Stimulated activated memory B cell treated with anti-CD40 and anti-IgM and Interleukin-4, amounts not matched to agents 10 μg/mL and 1 μg/mL and 100 μg/mL, for 72 hours (primary cell): ENCODE measurements at regions not wholly inside any gene's neighbourhood (a gene's known extent, or its start where the extent isn't known, plus 50 kb on each side); places are given as distances from the start of the nearest gene placed in this dataset.
"Not testable (repeated sequence)": the region's sequence is repeated elsewhere in the genome, so short reads cannot be mapped to it uniquely, and the experiment has no call there.

Experiments used
- ATAC-seq: fragments of 150-1000 bp; cut with Tn5 transposase; 2 replicates; pipeline ENCODE4 v1.10.0; 2021
- H3K27ac Mint-ChIP-seq: one replicate; pipeline ENCODE4 v1.8.0; 2022; ENCODE audit warnings: mild to moderate bottlenecking, mixed read lengths
- H3K27me3 Mint-ChIP-seq: one replicate; pipeline ENCODE4 v1.8.0; 2022; ENCODE audit warnings: mixed read lengths
- H3K36me3 Mint-ChIP-seq: one replicate; pipeline ENCODE4 v1.8.0; 2022; ENCODE audit warnings: mixed read lengths
- H3K4me1 Mint-ChIP-seq: one replicate; pipeline ENCODE4 v1.8.0; 2022; ENCODE audit warnings: mixed read lengths
- H3K4me3 Mint-ChIP-seq: one replicate; pipeline ENCODE4 v1.8.0; 2022; ENCODE audit warnings: mild to moderate bottlenecking, moderate library complexity, mixed read lengths
- H3K9me3 Mint-ChIP-seq: one replicate; pipeline ENCODE4 v1.8.0; 2022; ENCODE audit warnings: mixed read lengths

GRCh38 chr20:60785785-60786184 is 466.3 kb upstream of the CDH4 start:
- Mint-ChIP-seq H3K4me3 (no peak overlapping the region), H3K36me3 (no peaks in the 10 kb centered on the region), H3K9me3 (peaks cover 7% of the 10 kb centered on the region), H3K27me3 (no peaks in the 10 kb centered on the region), H3K27ac (no peak overlapping the region), H3K4me1 (no peaks in the 10 kb centered on the region)
- ATAC-seq, result no peak

GRCh38 chr20:60786686-60787217 is 465.3 kb upstream of the CDH4 start:
- no peak overlapping the region for H3K27ac Mint-ChIP-seq
- H3K4me3 Mint-ChIP-seq, result no peak overlapping the region
- no peak for ATAC-seq
- H3K36me3 Mint-ChIP-seq, result no peaks in the 10 kb centered on the region
- H3K27me3 Mint-ChIP-seq, result no peaks in the 10 kb centered on the region
- H3K9me3 Mint-ChIP-seq, result peaks cover 7% of the 10 kb centered on the region
- H3K4me1 Mint-ChIP-seq, result no peaks in the 10 kb centered on the region

GRCh38 chr20:60787276-60787675 is 464.8 kb upstream of the CDH4 start:
- Mint-ChIP-seq H3K9me3 (peaks cover 10% of the 10 kb centered on the region), H3K27me3 (no peaks in the 10 kb centered on the region), H3K27ac (no peak overlapping the region), H3K4me3 (no peak overlapping the region), H3K36me3 (no peaks in the 10 kb centered on the region), H3K4me1 (no peaks in the 10 kb centered on the region)
- ATAC-seq, result no peak

- Mint-ChIP-seq H3K27ac (no peak overlapping the region), H3K27me3 (no peaks in the 10 kb centered on the region), H3K36me3 (no peaks in the 10 kb centered on the region), H3K9me3 (peaks cover 10% of the 10 kb centered on the region), H3K4me3 (no peak overlapping the region), H3K4me1 (no peaks in the 10 kb centered on the region)
- ATAC-seq, result no peak
Measured at GRCh38 chr20:60788070-60788469, 464.0 kb upstream of the CDH4 start.

- Mint-ChIP-seq H3K4me1 (no peaks in the 10 kb centered on the region), H3K4me3 (no peak overlapping the region), H3K27ac (no peak overlapping the region), H3K36me3 (no peaks in the 10 kb centered on the region), H3K9me3 (peaks cover 10% of the 10 kb centered on the region), H3K27me3 (no peaks in the 10 kb centered on the region)
- no peak for ATAC-seq
Measured at GRCh38 chr20:60789399-60789798, 462.7 kb upstream of the CDH4 start.

- H3K4me1 Mint-ChIP-seq, H3K27ac Mint-ChIP-seq, ATAC-seq, H3K27me3 Mint-ChIP-seq, H3K36me3 Mint-ChIP-seq, H3K4me3 Mint-ChIP-seq: not testable (repeated sequence)
- peaks cover 13% of the 10 kb centered on the region for H3K9me3 Mint-ChIP-seq
Measured at GRCh38 chr20:60790339-60790738, 461.7 kb upstream of the CDH4 start.

- H3K36me3 Mint-ChIP-seq, result no peaks in the 10 kb centered on the region
- H3K4me3 Mint-ChIP-seq, result no peak overlapping the region
- H3K4me1 Mint-ChIP-seq, result no peaks in the 10 kb centered on the region
- no peaks in the 10 kb centered on the region for H3K27me3 Mint-ChIP-seq
- H3K9me3 Mint-ChIP-seq, result peaks cover 13% of the 10 kb centered on the region
- no peak overlapping the region for H3K27ac Mint-ChIP-seq
- ATAC-seq, result no peak
Measured at GRCh38 chr20:60791823-60792222, 460.2 kb upstream of the CDH4 start.

- H3K4me3 Mint-ChIP-seq, result no peak overlapping the region
- H3K27me3 Mint-ChIP-seq, result no peaks in the 10 kb centered on the region
- H3K27ac Mint-ChIP-seq, result no peak overlapping the region
- peaks cover 16% of the 10 kb centered on the region for H3K9me3 Mint-ChIP-seq
- no peaks in the 10 kb centered on the region for H3K4me1 Mint-ChIP-seq
- H3K36me3 Mint-ChIP-seq, result no peaks in the 10 kb centered on the region
- ATAC-seq, result no peak
Measured at GRCh38 chr20:60792941-60793340, 459.1 kb upstream of the CDH4 start.

- Mint-ChIP-seq H3K27ac (no peak overlapping the region), H3K36me3 (no peaks in the 10 kb centered on the region), H3K4me3 (no peak overlapping the region), H3K27me3 (no peaks in the 10 kb centered on the region), H3K4me1 (no peaks in the 10 kb centered on the region), H3K9me3 (peaks cover 12% of the 10 kb centered on the region)
- ATAC-seq, result no peak
Measured at GRCh38 chr20:60794674-60795073, 457.4 kb upstream of the CDH4 start.

GRCh38 chr20:60795651-60796050 is 456.4 kb upstream of the CDH4 start:
- Mint-ChIP-seq H3K27me3 (no peaks in the 10 kb centered on the region), H3K9me3 (peaks cover 14% of the 10 kb centered on the region), H3K27ac (no peak overlapping the region), H3K4me1 (no peaks in the 10 kb centered on the region), H3K4me3 (no peak overlapping the region), H3K36me3 (no peaks in the 10 kb centered on the region)
- no peak for ATAC-seq

- no peaks in the 10 kb centered on the region for H3K36me3 Mint-ChIP-seq
- no peaks in the 10 kb centered on the region for H3K27me3 Mint-ChIP-seq
- ATAC-seq, result no peak
- H3K27ac Mint-ChIP-seq, result no peak overlapping the region
- H3K4me3 Mint-ChIP-seq, result no peak overlapping the region
- H3K4me1 Mint-ChIP-seq, result no peaks in the 10 kb centered on the region
- peaks cover 15% of the 10 kb centered on the region for H3K9me3 Mint-ChIP-seq
Measured at GRCh38 chr20:60800185-60800584, 451.9 kb upstream of the CDH4 start.

- Mint-ChIP-seq H3K9me3 (peaks cover 15% of the 10 kb centered on the region), H3K4me1 (no peaks in the 10 kb centered on the region), H3K4me3 (no peak overlapping the region), H3K27ac (no peak overlapping the region), H3K36me3 (no peaks in the 10 kb centered on the region), H3K27me3 (no peaks in the 10 kb centered on the region)
- no peak for ATAC-seq
Measured at GRCh38 chr20:60802676-60803075, 449.4 kb upstream of the CDH4 start.

GRCh38 chr20:60803335-60804055 is 448.6 kb upstream of the CDH4 start:
- Mint-ChIP-seq H3K36me3 (no peaks in the 10 kb centered on the region), H3K4me3 (no peak overlapping the region), H3K9me3 (peaks cover 12% of the 10 kb centered on the region), H3K27me3 (no peaks in the 10 kb centered on the region), H3K27ac (no peak overlapping the region), H3K4me1 (no peaks in the 10 kb centered on the region)
- ATAC-seq, result no peak

GRCh38 chr20:60804240-60804917 is 447.7 kb upstream of the CDH4 start:
- ATAC-seq, result no peak

GRCh38 chr20:60804918-60805630 is 447.0 kb upstream of the CDH4 start:
- no peak overlapping the region for H3K4me3 Mint-ChIP-seq
- ATAC-seq, result no peak

More at GRCh38 chr20:60804240-60804917, 447.7 kb upstream of the CDH4 start:
- no peaks in the 10 kb centered on the region for H3K4me1 Mint-ChIP-seq
- H3K36me3 Mint-ChIP-seq, result no peaks in the 10 kb centered on the region
- H3K27me3 Mint-ChIP-seq, result no peaks in the 10 kb centered on the region
- H3K4me3 Mint-ChIP-seq, result no peak overlapping the region
- H3K9me3 Mint-ChIP-seq, result peaks cover 12% of the 10 kb centered on the region
- no peak overlapping the region for H3K27ac Mint-ChIP-seq

More at GRCh38 chr20:60804918-60805630, 447.0 kb upstream of the CDH4 start:
- Mint-ChIP-seq H3K4me1 (no peaks in the 10 kb centered on the region), H3K9me3 (peaks cover 12% of the 10 kb centered on the region), H3K27ac (no peak overlapping the region), H3K27me3 (no peaks in the 10 kb centered on the region), H3K36me3 (no peaks in the 10 kb centered on the region)
